RKO (cell line): ENCODE measurements at regions not wholly inside any gene's neighbourhood (a gene's known extent, or its start where the extent isn't known, plus 50 kb on each side); places are given as distances from the start of the nearest gene placed in this dataset.
"Not testable (repeated sequence)": the region's sequence is repeated elsewhere in the genome, so short reads cannot be mapped to it uniquely, and the experiment has no call there.

Experiments used
- DNase-seq: peaks from one replicate; pipeline ENCODE4 v3.0.0-alpha.2; 2016; ENCODE audit warnings: low spot score

GRCh38 chr14:105857826-105858675 is 331.7 kb downstream of the TMEM121 start:
- no peak for DNase-seq

- DNase-seq = no peak
Measured at GRCh38 chr14:105858676-105859025, 332.3 kb downstream of the TMEM121 start.

- DNase-seq = not testable (repeated sequence)
Measured at GRCh38 chr14:105859073-105859716, 332.8 kb downstream of the TMEM121 start.

- no peak for DNase-seq
Measured at GRCh38 chr14:105859717-105860614, 333.6 kb downstream of the TMEM121 start.

- DNase-seq = no peak
Measured at GRCh38 chr14:105860615-105861580, 334.5 kb downstream of the TMEM121 start.

GRCh38 chr14:105861985-105862465 is 335.6 kb downstream of the TMEM121 start:
- DNase-seq = no peak

- DNase-seq = no peak
Measured at GRCh38 chr14:105862581-105863239, 336.3 kb downstream of the TMEM121 start.

- DNase-seq = no peak
Measured at GRCh38 chr14:105863296-105864108, 337.1 kb downstream of the TMEM121 start.

- DNase-seq = no peak
Measured at GRCh38 chr14:105864116-105864515, 337.7 kb downstream of the TMEM121 start.

- no peak for DNase-seq
Measured at GRCh38 chr14:105864651-105865265, 338.4 kb downstream of the TMEM121 start.

- no peak for DNase-seq
Measured at GRCh38 chr14:105865266-105865903, 339.0 kb downstream of the TMEM121 start.

GRCh38 chr14:105865904-105866840 is 339.8 kb downstream of the TMEM121 start:
- DNase-seq = no peak

- no peak for DNase-seq
Measured at GRCh38 chr14:105866841-105867321, 340.5 kb downstream of the TMEM121 start.

- no peak for DNase-seq
Measured at GRCh38 chr14:105867961-105868599, 341.7 kb downstream of the TMEM121 start.

- DNase-seq = no peak
Measured at GRCh38 chr14:105871590-105871989, 345.2 kb downstream of the TMEM121 start.

- no peak for DNase-seq
Measured at GRCh38 chr14:105873870-105874512, 347.6 kb downstream of the TMEM121 start.
